NT2/D1 (cell line): ENCODE measurements at regions not wholly inside any gene's neighbourhood (a gene's known extent, or its start where the extent isn't known, plus 50 kb on each side); places are given as distances from the start of the nearest gene placed in this dataset.

Source experiments
- YY1 ChIP-seq: IDR thresholded peaks from 2 replicates; pipeline ENCODE4 v1.6.1; 2011; ENCODE audit not compliant: insufficient read length, insufficient read depth
- ZNF274 ChIP-seq: IDR thresholded peaks from 2 replicates; pipeline ENCODE4 v1.6.1; 2011; ENCODE audit warnings: mild to moderate bottlenecking, low read depth, low read length

GRCh38 chr15:77759896-77760592, 127.3 kb upstream of the LINGO1 start:
- TF ChIP-seq ZNF274 (no peak), YY1 (no peak)
